GM21526 (cell line): ENCODE measurements at regions not wholly inside any gene's neighbourhood (a gene's known extent, or its start where the extent isn't known, plus 50 kb on each side); places are given as distances from the start of the nearest gene placed in this dataset.
"Not testable (repeated sequence)": the region's sequence is repeated elsewhere in the genome, so short reads cannot be mapped to it uniquely, and the experiment has no call there.

Source experiments
- ATAC-seq: cut with Tn5 transposase; IDR thresholded peaks from one replicate; pipeline ENCODE4 v1.9.1; 2021; ENCODE audit warnings: moderate library complexity; ENCODE audit not compliant: unreplicated experiment, low FRiP score

DNA sequence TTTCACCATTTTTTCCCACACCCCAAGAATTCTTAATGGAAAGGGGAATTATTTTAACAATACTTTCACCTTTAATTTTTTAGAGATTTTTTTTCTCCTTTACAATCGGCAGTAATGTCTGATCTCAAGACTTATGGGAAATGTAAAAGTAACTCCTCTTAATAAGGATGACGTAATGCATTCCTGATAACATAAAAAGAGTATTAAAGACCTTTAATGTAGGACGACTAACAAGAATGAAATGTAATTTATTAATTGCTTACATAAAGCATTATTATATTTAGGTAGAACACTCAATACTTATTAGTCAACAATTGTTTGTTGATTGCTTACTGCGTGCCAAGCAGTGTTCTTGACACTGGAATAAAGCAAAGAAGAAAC lies 416.8 kb upstream of the NAALADL2 start:
- ATAC-seq: no peak

- no peak for ATAC-seq
Observed at GRCh38 chr3:174444391-174444790, 414.7 kb upstream of the NAALADL2 start.

DNA sequence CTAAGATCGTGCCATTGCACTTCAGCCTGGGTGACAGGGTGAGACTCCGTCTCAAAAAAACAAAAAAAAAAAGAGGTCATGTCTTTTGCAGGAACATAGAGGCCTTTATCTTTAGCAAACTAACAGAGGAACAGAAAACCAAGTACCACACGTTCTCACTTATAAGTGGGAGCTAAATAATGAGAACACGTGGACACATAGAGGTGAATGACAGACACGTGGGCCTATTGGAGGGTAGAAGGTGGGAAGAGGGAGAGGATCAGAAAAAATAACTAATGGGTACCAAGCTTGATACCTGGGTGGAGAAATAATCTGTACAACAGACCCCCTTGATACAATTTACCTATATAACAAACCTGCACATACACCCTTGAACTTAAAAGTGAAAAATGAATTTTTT lies 401.4 kb upstream of the NAALADL2 start:
- ATAC-seq: no peak

DNA sequence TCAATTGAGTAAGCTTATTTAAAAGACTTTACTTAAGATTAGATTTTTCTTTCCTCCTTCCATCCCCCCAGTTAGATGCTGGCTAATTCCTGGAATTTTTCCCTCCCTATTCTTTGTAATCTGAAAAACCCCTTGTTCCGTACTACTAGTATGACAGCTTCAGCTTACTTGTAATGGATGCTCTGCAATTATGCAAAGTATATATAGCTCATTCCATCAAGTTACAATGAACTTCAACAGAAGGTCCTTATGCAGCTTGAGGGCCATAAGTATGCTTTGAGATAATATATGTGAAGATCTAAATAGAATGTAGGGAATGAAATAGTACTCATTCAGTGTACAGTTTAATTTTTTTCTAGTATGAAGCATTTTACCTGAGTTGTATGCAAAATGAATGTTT lies 398.3 kb upstream of the NAALADL2 start:
- no peak for ATAC-seq

DNA sequence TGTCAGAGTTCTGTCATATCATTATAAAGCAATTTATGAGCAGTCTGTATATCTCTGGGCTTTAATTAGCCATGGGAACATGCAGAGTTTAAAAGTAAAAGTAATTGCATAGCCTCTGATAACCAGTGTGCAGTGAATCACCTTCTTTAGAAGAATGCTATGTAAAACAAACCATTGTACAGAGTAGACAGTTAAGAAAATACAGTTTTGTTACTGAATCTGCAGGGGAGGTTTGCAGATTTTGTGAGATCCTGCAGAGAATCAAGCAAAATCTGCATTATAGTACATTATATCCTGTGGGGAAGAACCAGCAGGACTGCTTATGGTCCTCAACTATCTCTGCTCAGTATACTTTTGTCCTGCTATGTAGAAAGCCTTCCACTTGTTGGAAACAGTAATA lies 396.2 kb upstream of the NAALADL2 start:
- no peak for ATAC-seq

- no peak for ATAC-seq
Observed at GRCh38 chr3:174465177-174465576, 394.0 kb upstream of the NAALADL2 start.

GRCh38 chr3:174466471-174467054 lies 392.6 kb upstream of the NAALADL2 start:
- no peak for ATAC-seq

DNA sequence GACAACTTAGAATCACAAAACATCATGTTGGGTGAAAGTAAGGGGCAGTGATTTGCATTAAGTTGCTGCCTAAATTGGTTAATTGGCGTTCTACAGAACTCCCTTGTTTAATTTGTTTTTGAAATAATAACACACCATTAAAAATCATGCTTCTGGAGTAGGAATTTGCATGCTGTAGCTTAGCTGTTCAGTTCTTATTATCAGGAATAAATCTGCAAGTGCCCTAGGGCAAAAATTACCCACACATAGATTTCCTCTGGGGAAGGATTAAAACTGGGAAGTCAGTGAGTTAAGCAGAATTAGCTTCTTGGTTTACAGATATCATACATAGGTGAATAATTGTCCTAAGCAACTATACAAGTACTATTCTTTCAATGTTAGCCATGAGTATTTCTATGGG lies 381.6 kb upstream of the NAALADL2 start:
- no peak for ATAC-seq

- ATAC-seq: no peak
Observed at GRCh38 chr3:174480767-174481166, 378.4 kb upstream of the NAALADL2 start.

DNA sequence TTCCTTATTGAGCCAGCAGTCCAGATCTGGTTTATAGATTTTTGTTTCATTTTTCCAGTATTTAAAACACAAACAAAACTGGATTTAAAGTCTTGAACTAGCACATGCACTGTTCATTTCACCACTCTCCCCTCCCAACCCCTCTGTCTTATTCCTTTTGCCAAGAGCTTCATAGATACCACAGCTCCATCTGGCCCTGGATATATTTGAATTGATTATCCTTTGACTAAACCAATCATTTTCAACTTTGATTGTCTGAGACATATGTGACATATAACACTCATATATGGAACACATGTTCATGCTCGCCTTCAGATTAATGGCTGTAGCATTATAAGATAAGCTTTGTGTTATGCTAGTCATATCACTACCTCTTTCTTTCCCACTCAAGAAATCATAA lies 376.6 kb upstream of the NAALADL2 start:
- no peak for ATAC-seq

DNA sequence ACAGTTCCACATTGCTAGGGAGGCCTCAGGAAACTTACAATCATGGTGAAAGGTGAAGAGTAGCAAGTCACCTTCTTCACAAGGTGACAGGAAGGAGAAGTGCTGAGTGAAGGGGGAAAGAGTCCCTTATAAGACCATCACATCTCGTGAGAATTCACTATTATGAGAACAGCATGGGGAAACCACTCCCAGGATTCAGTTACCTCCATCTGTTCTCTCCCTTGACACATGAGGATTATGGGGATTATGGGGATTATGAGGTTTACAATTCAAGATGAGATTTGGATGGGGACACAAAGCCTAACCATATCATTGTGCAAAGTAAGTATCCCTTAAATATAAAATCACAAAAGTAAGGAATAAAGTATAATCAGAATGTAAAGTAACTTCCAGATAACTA lies 375.9 kb upstream of the NAALADL2 start:
- ATAC-seq: no peak

DNA sequence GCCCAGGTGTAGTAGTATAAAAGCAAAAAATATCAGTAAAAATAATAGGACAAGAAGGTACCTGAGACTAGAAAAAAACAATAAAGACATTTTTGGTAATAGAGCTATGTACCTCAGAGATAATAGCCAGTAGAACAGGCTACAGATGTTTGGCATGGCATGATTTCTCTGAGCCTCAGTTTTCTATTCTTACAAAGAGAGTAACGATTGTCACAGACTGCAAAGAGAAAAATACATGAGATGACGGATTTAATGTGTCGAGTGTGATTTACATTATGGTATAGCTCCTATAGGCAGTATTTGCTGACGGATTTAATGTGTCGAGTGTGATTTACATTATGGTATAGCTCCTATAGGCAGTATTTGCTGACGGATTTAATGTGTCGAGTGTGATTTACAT lies 375.3 kb upstream of the NAALADL2 start:
- ATAC-seq: not testable (repeated sequence)

DNA sequence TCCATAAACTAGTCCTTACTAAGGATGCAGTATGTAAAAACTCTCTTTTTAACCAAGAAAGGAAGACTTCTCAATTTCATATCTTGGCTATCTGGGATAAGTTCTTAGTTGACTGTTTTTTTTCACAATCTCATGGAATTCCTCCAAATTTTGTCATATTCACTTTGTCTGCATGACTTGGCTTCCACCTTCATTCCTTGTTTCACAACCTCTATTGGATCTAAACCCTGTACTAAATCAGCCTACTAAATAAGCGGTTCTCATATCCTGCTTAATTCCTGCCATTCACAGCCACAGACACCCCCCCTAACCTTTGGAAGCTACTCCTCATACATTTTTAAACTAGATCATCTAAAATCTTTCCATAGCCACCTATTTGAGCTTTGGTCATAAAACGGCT lies 370.6 kb upstream of the NAALADL2 start:
- no peak for ATAC-seq

DNA sequence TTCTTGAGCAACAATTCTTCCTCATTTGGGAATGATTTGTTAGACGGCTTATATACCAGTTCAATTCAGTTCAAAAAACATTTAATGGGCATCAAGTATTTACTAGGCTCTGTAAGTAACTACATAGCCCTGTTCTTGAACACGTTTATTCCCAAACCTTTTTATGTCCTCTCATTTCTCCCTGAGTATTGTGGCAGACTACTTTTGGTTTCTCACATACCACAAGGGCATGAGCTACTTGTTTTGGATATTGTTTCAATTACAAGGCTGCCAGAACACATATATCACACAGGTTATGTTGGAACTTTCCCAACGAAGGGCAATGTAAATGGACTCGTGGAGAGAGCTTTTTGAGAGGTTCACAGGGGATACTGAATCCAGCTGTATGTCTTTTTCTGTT lies 363.8 kb upstream of the NAALADL2 start:
- ATAC-seq: no peak

- no peak for ATAC-seq
Observed at GRCh38 chr3:174495928-174496327, 363.2 kb upstream of the NAALADL2 start.

- ATAC-seq: no peak
Observed at GRCh38 chr3:174498638-174499037, 360.5 kb upstream of the NAALADL2 start.

DNA sequence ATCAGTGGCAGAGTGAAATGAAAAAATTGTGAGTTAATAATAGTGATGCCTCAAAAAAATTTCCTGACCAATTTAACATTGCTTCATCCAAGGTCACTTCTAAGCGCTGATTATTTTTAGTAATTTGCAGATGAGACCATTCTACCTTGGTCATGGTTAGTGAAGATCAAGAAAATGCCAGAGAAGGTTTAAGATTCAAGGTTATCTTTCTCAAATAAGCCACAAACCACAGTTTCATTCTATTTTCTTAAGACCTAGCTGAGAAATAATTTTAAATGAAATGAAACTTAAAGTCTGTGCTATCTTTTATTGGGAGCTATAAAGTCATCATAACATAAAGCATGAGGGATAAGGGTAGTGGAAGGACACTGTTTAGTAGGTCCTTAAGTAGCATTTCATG lies 353.9 kb upstream of the NAALADL2 start:
- no peak for ATAC-seq

GRCh38 chr3:174524203-174524602 lies 334.9 kb upstream of the NAALADL2 start:
- ATAC-seq: no peak

DNA sequence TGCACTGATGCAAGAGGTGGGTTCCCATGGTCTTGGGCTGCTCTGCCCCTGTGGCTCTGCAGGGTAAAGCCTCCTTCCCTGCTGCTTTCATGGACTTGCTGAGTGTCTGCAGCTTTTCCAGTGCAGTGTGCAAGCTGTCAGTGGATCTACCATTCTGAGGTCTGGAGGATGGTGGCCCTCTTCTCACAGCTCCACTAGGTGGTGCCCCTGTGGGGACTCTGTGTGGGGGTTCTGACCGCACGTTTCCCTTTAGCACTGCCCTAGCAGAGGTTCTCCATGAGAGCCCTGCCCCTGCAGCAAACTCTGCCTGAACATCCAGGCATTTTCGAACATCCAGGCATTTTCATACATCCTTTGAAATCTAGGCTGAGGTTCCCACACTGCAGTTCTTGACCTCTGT lies 329.8 kb upstream of the NAALADL2 start:
- ATAC-seq: no peak

DNA sequence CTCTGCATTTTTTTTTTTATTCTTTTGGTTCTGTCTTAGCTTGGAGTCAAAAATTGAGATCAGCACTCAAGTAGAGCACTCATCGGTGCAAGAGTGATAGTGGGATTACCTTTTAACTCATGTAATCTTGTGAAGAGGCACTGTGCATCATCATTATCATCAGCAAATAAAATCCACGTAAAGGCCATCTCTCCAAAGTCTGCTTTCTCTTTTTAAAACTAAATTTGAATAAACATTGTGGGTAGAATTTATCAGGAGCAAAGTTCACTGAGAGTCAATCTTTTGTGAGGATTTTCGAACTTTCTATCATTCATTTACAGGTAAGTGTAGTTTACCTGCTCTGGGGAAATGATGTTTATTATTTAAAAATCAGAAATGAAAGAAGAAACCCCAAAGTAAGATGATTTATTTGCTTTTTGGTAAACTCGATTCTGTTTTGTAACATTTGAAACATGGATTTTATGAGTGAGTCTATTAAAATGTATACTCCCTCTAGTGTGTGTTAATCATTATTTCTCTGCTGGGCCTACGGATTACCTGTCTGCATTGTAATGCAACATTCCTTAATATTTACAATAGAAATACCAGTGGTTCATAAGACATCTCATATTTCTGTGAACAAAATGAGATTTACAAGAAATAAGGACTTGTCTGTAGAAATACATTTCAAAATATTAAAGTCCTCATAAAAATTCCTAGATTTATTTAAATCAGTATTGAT lies 327.7 kb upstream of the NAALADL2 start:
- no peak for ATAC-seq

- no peak for ATAC-seq
Observed at GRCh38 chr3:174532216-174532615, 326.9 kb upstream of the NAALADL2 start.

DNA sequence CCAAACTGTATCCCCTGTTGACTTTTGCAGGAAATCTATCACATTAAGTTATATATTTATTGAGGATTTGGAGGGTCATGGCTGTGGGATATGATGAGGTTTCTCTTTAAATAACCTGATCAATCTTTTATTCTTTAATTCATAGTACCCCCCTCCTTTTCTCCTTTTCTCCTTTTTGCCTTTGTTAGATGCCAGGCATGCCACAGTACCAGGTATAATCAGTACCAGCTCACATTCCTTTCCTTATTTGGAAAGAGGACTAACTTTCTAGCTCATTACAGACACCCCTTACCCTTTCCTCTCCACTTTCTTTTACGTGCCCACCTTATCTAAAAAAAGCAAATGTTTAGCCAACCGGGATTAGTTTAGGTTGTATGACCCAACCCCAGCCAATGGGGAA lies 326.4 kb upstream of the NAALADL2 start:
- no peak for ATAC-seq

GRCh38 chr3:174533286-174533685 lies 325.8 kb upstream of the NAALADL2 start:
- ATAC-seq: no peak
